Fibroblast of lung (primary cell): ENCODE measurements at regions not wholly inside any gene's neighbourhood (a gene's known extent, or its start where the extent isn't known, plus 50 kb on each side); places are given as distances from the start of the nearest gene placed in this dataset.

Experiments used
- CTCF ChIP-seq, 2 donors: IDR thresholded peaks in 1 of 2; conservative IDR thresholded peaks in 1 of 2; 1 replicate in 1 of 2; 2 replicates in 1 of 2; pipeline ENCODE4 v1.5.1; 2011 to 2012; ENCODE audit warnings: low read length in 2 of 2, control low read depth in 1 of 2, inconsistent platforms in 1 of 2, low read depth in 1 of 2, mild to moderate bottlenecking in 1 of 2
- EZH2 ChIP-seq: IDR thresholded peaks from 2 replicates; pipeline ENCODE4 v1.5.1; 2012; ENCODE audit warnings: low read length, control low read depth, mild to moderate bottlenecking; ENCODE audit errors: missing control alignments

GRCh38 chr1:163608979-163609378, 287.2 kb downstream of the NUF2 start:
- TF ChIP-seq CTCF (conservative IDR thresholded peaks at IDR 0.05 in 1 of 2, IDR thresholded peaks at IDR 0.05 in 1 of 2; ENCODE audit: low read depth in 1 of 2, low read length in 2 of 2) = no peak
- TF ChIP-seq EZH2 = no peak
